Body of pancreas (tissue), 4 donors: ENCODE measurements at regions not wholly inside any gene's neighbourhood (a gene's known extent, or its start where the extent isn't known, plus 50 kb on each side); places are given as distances from the start of the nearest gene placed in this dataset.

ENCODE experiments used
- CTCF ChIP-seq, 7 experiments: fragments of 450-650 bp in 4 of 7; fragments of 200-600 bp in 3 of 7; sonication (generic) in 3 of 7; IDR thresholded peaks; one replicate each; pipeline ENCODE4 v1.5.1; 2016 to 2019; ENCODE audit warnings: antibody characterized with exemption in 7 of 7
- POLR2A ChIP-seq, 3 donors: fragments of 450-650 bp; IDR thresholded peaks; one replicate each; pipeline ENCODE4 v1.6.1; 2016; ENCODE audit warnings: antibody characterized with exemption in 3 of 3, mild to moderate bottlenecking in 2 of 3

- TF ChIP-seq CTCF (IDR thresholded peaks at IDR 0.05) (no peak), POLR2A (IDR thresholded peaks at IDR 0.05) (no peak)
Measured at GRCh38 chr7:156461881-156462665, 178.5 kb upstream of the RNF32 start.
